ENCODE measurements at regions not wholly inside any gene's neighbourhood (a gene's known extent, or its start where the extent isn't known, plus 50 kb on each side); places are given as distances from the start of the nearest gene placed in this dataset.

GRCh38 chr6:119922814-119923213, 573.3 kb upstream of the MAN1A1 start:
- no peaks in the 10 kb centered on the region for H3K4me1 ChIP-seq (ENCODE audit: low read depth, poor library complexity, severe bottlenecking)
- H3K4me3 ChIP-seq (IDR thresholded peaks at IDR 0.05; ENCODE audit: insufficient read depth, low read depth, low read length): no peak overlapping the region
- H4K20me1 ChIP-seq (ENCODE audit: insufficient read depth): no peaks in the 10 kb centered on the region
- H3K79me2 ChIP-seq (ENCODE audit: insufficient read depth, low read depth): no peaks in the 10 kb centered on the region
- H3K4me2 ChIP-seq: no peak overlapping the region
- H3K36me3 ChIP-seq (ENCODE audit: insufficient read depth): no peaks in the 10 kb centered on the region
- no peak overlapping the region for H3K9ac ChIP-seq
- H3K27ac ChIP-seq: no peak overlapping the region
- no peak overlapping the region for H2AFZ ChIP-seq (ENCODE audit: low read depth)
- no peak for TF ChIP-seq CTCF (conservative IDR thresholded peaks at IDR 0.05; ENCODE audit: low read depth, low read length)
- H3K27me3 ChIP-seq (ENCODE audit: insufficient read depth, low read depth): no peaks in the 10 kb centered on the region

DNA sequence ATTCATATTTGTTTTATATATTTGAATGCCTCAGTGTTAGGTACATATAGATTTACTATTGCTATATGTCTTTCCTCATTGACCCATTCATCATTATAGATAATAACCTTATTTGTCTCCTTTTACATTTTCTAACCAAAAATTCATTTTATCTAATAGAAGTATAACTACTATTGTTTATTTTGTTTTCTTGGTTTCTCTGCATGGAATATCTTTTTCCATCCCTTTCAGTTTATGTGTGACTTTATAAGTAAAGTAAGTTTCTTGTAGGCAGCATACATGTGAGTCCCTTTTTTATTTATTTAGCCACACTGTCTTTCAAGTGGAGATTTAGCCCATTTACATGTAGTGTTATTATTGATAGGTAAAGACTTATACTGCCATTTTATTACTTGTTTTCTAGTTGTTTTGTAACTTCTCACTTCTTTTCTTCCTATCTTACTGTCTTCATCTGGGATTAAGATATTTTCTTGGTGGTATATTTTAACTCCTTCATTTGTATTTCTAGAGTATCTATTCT, 572.0 kb upstream of the MAN1A1 start:
- Histone ChIP-seq H4K20me1 (ENCODE audit: insufficient read depth) (no peaks in the 10 kb centered on the region), H3K9ac (no peak overlapping the region), H3K4me3 (IDR thresholded peaks at IDR 0.05; ENCODE audit: insufficient read depth, low read depth, low read length) (no peak overlapping the region), H3K27ac (no peak overlapping the region), H3K36me3 (ENCODE audit: insufficient read depth) (no peaks in the 10 kb centered on the region), H3K27me3 (ENCODE audit: insufficient read depth, low read depth) (no peaks in the 10 kb centered on the region), H3K79me2 (ENCODE audit: insufficient read depth, low read depth) (no peaks in the 10 kb centered on the region), H3K4me1 (ENCODE audit: low read depth, poor library complexity, severe bottlenecking) (no peaks in the 10 kb centered on the region), H3K4me2 (no peak overlapping the region), H2AFZ (ENCODE audit: low read depth) (no peak overlapping the region)
- no peak for TF ChIP-seq CTCF (conservative IDR thresholded peaks at IDR 0.05; ENCODE audit: low read depth, low read length)

DNA sequence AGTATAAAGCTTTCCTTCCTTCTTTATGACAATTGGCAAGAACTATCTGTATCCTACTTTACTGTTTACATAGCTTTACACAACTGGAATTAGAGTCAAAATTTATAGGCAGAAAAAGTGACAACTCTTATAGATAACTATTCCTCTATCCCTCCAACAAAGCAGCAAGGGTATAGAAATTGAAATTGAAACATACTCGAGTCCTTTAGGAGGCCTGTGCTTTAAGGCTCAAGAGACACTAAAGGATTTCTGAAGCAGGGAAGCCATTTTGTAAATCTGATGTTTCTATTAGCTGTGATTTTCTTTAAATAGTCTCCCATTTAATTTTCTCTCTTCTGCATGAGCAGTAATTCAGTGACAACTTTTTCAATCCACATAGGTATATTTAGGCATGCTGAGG, 567.6 kb upstream of the MAN1A1 start:
- no peak overlapping the region for H3K4me3 ChIP-seq (IDR thresholded peaks at IDR 0.05; ENCODE audit: insufficient read depth, low read depth, low read length)
- no peak overlapping the region for H3K9ac ChIP-seq
- no peaks in the 10 kb centered on the region for H4K20me1 ChIP-seq (ENCODE audit: insufficient read depth)

GRCh38 chr6:119915971-119916370, 566.4 kb upstream of the MAN1A1 start:
- H3K27ac ChIP-seq: no peak overlapping the region
- no peaks in the 10 kb centered on the region for H4K20me1 ChIP-seq (ENCODE audit: insufficient read depth)
- no peak overlapping the region for H3K9ac ChIP-seq
- H3K79me2 ChIP-seq (ENCODE audit: insufficient read depth, low read depth): no peaks in the 10 kb centered on the region
- no peak overlapping the region for H2AFZ ChIP-seq (ENCODE audit: low read depth)
- no peaks in the 10 kb centered on the region for H3K27me3 ChIP-seq (ENCODE audit: insufficient read depth, low read depth)
- no peaks in the 10 kb centered on the region for H3K4me1 ChIP-seq (ENCODE audit: low read depth, poor library complexity, severe bottlenecking)
- no peak for TF ChIP-seq CTCF (conservative IDR thresholded peaks at IDR 0.05; ENCODE audit: low read depth, low read length)
- no peak overlapping the region for H3K4me3 ChIP-seq (IDR thresholded peaks at IDR 0.05; ENCODE audit: insufficient read depth, low read depth, low read length)
- H3K4me2 ChIP-seq: no peak overlapping the region
- H3K36me3 ChIP-seq (ENCODE audit: insufficient read depth): no peaks in the 10 kb centered on the region

More for the DNA sequence above, 567.6 kb upstream of the MAN1A1 start:
- TF ChIP-seq CTCF (conservative IDR thresholded peaks at IDR 0.05; ENCODE audit: low read depth, low read length): no peak
- Histone ChIP-seq H2AFZ (ENCODE audit: low read depth) (no peak overlapping the region), H3K27ac (no peak overlapping the region), H3K4me1 (ENCODE audit: low read depth, poor library complexity, severe bottlenecking) (no peaks in the 10 kb centered on the region), H3K27me3 (ENCODE audit: insufficient read depth, low read depth) (no peaks in the 10 kb centered on the region), H3K4me2 (no peak overlapping the region), H3K36me3 (ENCODE audit: insufficient read depth) (no peaks in the 10 kb centered on the region), H3K79me2 (ENCODE audit: insufficient read depth, low read depth) (no peaks in the 10 kb centered on the region)

Measured in KMS-11 (cell line).